Stimulated activated CD4-positive, alpha-beta T cell treated with anti-CD3 and anti-CD28 coated beads, Interleukin-4, amount 100 ng/mL, for 4 hours (primary cell): ENCODE measurements at regions not wholly inside any gene's neighbourhood (a gene's known extent, or its start where the extent isn't known, plus 50 kb on each side); places are given as distances from the start of the nearest gene placed in this dataset.
"Not testable (repeated sequence)": the region's sequence is repeated elsewhere in the genome, so short reads cannot be mapped to it uniquely, and the experiment has no call there.

Source experiments
- DNase-seq, 2 experiments: peaks; one replicate each; pipeline ENCODE4 v3.0.0-alpha.2; 2020

DNA sequence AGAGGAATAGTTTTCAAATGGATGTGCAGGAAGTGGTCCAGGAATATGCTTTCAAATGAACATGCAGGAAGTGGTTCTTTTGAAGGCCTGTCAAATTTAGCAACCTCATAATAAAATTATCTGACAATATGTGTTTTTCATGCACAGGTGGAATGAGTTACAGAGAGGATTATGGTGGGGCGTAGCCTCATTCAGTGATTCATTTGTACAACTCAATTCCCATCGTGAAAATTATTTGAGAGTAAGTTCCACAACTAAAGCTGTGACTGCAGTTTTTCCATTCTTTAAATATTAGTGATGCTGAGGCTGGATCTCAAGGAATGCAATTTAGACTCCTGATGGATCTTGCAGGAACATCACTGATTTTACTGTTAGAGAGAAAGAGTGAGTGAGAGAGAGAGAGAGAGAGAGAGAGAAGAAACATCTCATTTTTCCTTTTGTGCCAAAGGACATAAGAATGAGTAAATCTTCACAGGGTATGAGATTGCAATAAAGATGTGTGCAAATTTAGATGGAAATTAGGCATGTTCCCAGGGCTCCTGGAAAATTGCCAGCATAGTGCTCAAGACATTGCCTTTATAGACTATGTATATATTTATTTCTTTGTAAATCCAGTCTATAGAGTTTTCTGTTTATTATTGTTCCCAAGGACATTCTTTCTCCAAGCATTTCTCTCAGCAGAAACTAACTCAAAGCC lies 394.9 kb upstream of the ZEB2 start:
- DNase-seq: no peak

GRCh38 chr2:144914113-144914512 lies 394.2 kb upstream of the ZEB2 start:
- DNase-seq: no peak

DNA sequence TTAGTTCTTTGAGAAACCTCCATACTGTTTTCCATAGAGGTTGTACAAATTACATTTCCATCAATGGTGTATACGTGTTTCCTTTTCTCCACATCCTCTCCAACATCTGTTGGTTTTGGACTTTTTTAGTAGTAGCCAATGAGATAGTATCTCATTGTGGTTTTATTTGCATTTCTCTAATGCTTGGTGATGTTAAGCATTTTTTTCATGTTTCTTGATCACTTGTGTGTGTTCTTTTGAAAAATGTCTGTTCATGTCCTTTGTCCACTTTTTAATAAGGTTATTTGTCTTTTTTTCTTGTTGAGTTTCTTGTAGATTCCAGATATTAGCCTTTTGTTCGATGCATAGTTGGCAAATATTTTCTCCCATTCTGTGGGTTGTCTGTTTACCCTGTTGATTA lies 392.3 kb upstream of the ZEB2 start:
- no peak for DNase-seq

- no peak for DNase-seq
Observed at GRCh38 chr2:144905956-144906355, 386.0 kb upstream of the ZEB2 start.

- DNase-seq: no peak
Observed at GRCh38 chr2:144904612-144905011, 384.7 kb upstream of the ZEB2 start.

GRCh38 chr2:144903045-144903444 lies 383.1 kb upstream of the ZEB2 start:
- not testable (repeated sequence) for DNase-seq

DNA sequence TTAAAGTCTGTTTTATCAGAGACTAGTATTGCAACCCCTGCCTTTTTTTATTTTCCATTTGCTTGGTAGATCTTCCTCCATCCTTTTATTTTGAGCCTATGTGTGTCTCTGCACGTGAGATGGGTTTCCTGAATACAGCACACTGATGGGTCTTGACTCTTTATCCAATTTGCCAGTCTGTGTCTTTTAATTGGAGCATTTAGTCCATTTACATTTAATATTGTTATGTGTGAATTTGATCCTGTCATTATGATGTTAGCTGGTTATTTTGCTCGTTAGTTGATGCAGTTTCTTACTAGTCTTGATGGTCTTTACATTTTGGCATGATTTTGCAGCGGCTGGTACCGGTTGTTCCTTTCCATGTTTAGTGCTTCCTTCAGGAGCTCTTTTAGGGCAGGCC lies 381.5 kb upstream of the ZEB2 start:
- not testable (repeated sequence) for DNase-seq

DNA sequence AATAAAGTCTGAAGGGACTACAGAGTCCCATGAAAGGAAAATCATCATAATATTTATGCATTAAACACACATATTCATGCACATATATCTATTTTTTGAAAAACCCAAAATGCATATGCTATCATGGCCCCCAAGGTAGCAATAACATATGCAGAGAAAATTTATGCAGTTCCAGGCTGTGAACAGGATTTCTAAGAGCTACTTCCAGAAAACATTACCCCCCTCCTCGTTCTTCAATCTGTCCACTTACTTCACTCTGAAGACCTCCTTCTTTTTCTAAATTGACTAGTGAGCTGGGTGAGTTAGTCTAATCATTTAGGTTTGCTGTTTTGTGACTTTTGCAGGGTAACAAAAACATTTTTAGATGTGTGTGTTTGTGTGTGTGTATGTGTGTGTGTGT lies 376.4 kb upstream of the ZEB2 start:
- no peak for DNase-seq

DNA sequence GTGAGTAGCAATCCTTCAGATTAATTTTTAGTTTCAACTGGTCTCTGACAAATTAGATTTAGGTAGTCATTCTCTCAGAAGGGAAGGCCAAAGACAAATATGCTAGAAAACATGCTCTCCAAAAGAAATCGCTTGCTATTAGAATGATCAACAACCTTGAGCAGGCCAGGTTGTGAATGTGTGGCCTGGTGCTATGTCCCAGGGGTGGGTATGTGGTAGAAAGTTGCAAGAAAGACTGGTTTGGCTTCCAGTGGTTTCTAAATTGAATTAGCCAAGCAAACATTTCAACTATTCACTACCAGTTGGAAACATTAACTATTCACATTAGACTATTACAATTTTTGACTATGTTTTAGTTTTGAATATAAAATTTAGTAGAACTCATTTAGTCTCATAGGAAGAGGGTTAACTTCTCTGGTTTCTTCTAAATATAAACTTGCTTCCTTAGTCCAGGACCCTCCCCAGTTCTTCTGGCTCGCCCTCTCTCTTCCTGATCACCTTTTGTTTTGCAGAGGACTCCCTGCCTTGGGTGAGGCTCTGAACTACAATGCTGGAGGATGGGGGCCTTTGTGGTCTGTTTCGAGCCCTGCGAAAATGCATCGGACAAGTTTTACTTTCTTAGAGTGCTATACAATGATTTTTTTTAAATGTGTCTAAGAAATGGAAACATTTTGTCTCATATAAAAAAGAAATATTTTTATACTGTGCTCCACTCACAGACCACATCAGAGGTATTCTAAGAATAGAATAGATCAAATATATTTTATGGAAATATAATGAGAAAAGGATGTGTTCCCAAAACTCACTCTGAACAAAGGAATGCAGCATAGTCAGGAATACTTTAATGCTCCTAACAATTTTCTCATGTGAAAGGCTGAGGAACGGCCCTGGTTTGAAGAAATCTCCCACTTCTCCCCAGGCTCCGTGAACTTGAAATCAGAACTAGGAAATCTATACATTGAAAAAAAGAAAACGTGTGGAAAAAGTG lies 375.0 kb upstream of the ZEB2 start:
- DNase-seq: no peak

DNA sequence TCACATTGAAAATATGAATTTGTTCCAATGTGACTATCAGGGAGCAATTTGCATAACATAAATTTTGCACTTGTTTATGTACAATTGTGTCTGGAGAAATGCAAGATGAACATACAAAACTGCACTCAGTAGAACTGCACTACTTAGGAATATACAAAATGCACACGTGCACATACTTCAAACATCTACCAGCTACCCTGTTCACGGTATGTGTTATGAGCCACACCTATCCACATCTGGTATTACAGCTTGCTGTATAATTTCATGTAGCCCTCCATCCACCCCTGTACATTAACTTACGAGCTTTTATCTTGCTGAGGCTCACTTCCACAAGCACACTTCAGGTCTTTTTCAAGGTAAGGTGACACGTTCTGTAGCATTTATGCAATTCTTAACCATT lies 373.5 kb upstream of the ZEB2 start:
- DNase-seq: no peak

GRCh38 chr2:144890828-144891227 lies 370.9 kb upstream of the ZEB2 start:
- DNase-seq: no peak

GRCh38 chr2:144889348-144889747 lies 369.4 kb upstream of the ZEB2 start:
- DNase-seq: no peak

DNA sequence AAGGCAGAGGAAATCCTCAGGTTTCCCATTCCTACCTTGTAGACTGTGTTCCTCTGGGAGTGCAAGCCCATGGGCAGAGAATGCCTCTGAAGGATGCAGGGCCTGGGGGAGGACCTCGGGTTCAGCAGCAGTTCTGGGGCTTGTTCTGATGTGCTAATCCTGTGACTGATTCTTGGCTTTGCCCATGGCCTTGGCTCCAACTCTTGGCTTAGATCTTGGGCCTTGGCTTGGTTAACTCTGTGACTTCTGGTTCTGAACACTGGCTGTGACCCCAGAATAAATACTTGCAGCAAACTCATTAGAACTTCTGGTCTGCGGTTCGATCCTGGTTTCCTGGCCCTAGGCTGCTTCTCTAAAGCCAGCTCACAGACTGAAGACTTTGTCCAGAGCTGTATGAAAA lies 366.9 kb upstream of the ZEB2 start:
- DNase-seq: no peak

DNA sequence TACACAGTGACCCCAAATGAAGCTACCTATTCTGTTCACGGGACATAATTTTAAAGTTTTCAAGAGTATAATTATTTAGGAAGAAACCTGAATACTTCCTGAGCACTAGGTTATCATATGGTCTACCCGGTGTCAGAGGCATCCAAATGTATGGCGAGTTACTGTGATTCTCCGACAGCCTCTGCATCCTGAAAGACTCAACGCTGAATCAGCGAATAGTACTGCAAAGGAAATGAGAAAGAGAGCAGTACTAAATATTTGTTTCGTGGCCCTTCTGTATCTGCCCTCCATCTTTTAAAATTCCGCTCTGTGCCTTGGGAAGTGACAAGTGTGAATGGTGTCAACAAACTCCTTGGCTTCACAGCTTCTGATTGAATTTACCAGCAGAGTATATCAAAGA lies 358.0 kb upstream of the ZEB2 start:
- DNase-seq: no peak

GRCh38 chr2:144876013-144876412 lies 356.1 kb upstream of the ZEB2 start:
- no peak for DNase-seq

GRCh38 chr2:144875290-144875969 lies 355.5 kb upstream of the ZEB2 start:
- DNase-seq: no peak

- no peak for DNase-seq
Observed at GRCh38 chr2:144865670-144866069, 345.8 kb upstream of the ZEB2 start.

DNA sequence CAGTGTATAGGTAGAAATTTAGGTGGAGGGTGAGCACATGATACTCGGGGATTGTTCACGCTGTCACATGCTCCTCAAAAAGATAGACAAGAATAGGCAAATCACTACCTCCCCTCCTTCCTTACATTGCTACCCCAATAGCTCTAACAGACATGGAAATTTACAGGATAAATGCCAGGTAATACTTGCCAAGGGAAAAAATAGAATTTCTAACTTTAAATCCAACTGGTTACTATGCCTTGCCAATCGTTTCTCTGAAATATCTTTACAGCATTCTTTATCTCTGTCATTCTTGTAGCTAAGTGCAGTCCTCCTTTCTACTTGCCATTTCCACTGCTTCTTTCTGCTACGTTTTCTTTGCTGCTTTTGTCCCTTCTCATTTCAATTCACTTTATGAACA lies 339.8 kb upstream of the ZEB2 start:
- DNase-seq: no peak

DNA sequence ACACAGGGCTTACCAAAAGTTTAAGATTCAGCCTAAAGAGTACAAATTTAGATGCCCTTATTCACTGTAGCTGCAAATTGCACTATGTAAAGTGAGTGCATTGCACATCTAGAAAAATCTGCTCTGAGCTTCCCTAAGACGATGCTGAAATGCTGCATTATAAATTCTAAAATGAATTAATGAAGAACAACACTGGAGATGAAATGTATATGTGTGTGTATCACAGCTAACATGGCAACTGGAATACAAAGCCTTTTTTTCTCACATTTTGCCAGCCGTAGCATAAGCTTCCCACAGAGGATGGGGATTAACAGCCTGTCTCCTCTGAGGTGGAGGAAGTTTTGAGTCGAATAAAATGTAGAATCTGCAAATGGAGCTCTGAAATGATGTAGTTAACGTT lies 338.3 kb upstream of the ZEB2 start:
- no peak for DNase-seq

GRCh38 chr2:144854596-144854995 lies 334.7 kb upstream of the ZEB2 start:
- no peak for DNase-seq

GRCh38 chr2:144849612-144850011 lies 329.7 kb upstream of the ZEB2 start:
- DNase-seq: no peak

GRCh38 chr2:144848423-144848822 lies 328.5 kb upstream of the ZEB2 start:
- DNase-seq: no peak

GRCh38 chr2:144847347-144848080 lies 327.6 kb upstream of the ZEB2 start:
- DNase-seq: no peak
